ENCODE measurements at regions not wholly inside any gene's neighbourhood (a gene's known extent, or its start where the extent isn't known, plus 50 kb on each side); places are given as distances from the start of the nearest gene placed in this dataset.

DNA sequence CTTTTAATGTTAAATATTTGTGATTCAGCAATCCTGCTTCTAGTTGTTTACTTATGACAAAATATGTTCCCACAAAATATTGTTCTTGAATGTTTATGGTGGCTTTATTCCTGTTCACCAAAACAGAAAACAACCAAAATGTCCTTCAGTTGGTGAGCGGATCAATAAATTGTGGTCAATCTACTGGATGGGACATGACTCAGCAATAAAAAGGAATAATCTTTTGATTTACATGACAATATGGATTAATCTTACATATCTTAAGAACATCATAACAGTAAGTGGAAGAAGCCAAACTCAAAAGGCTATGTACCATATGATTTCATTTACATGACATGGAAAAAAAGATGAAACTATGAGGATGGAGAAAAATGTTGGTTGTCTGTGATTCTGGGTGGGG lies 691.3 kb upstream of the GHITM start:
- DNase-seq (ENCODE audit: extremely low spot score): no peak
- TF ChIP-seq, protein P1, sequence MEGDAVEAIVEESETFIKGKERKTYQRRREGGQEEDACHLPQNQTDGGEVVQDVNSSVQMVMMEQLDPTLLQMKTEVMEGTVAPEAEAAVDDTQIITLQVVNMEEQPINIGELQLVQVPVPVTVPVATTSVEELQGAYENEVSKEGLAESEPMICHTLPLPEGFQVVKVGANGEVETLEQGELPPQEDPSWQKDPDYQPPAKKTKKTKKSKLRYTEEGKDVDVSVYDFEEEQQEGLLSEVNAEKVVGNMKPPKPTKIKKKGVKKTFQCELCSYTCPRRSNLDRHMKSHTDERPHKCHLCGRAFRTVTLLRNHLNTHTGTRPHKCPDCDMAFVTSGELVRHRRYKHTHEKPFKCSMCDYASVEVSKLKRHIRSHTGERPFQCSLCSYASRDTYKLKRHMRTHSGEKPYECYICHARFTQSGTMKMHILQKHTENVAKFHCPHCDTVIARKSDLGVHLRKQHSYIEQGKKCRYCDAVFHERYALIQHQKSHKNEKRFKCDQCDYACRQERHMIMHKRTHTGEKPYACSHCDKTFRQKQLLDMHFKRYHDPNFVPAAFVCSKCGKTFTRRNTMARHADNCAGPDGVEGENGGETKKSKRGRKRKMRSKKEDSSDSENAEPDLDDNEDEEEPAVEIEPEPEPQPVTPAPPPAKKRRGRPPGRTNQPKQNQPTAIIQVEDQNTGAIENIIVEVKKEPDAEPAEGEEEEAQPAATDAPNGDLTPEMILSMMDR (IDR thresholded peaks at IDR 0.05; ENCODE audit: control extremely low read depth, extremely low read depth, low read depth, missing control alignments): no peak
- ChIA-PET POLR2A (no interaction called here), CTCF (no interaction called here)

DNA sequence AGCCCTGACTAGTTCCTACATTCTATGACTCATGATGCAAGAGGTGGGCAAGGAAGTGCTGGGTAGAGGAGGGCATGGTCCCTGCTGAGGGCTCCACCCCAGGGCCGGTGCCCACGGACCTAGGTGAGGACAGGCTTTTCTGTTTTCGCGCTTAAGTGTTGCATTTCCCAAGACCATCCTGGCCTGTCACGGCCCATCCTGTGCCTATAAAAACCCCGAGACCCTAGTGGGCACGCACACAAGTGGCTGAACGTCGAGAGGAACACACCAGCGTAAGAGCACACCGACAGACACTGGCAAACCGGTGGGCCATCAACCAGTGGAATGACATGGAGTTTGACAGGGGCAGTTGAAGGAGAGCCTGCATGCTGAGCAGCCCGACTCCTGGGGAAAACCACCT lies 680.7 kb upstream of the GHITM start:
- CTCF ChIA-PET: no interaction called here
- TF ChIP-seq, protein P1 (IDR thresholded peaks at IDR 0.05; ENCODE audit: control extremely low read depth, extremely low read depth, low read depth, missing control alignments): no peak
- DNase-seq (ENCODE audit: extremely low spot score): no peak
- POLR2A ChIA-PET: no interaction called here

DNA sequence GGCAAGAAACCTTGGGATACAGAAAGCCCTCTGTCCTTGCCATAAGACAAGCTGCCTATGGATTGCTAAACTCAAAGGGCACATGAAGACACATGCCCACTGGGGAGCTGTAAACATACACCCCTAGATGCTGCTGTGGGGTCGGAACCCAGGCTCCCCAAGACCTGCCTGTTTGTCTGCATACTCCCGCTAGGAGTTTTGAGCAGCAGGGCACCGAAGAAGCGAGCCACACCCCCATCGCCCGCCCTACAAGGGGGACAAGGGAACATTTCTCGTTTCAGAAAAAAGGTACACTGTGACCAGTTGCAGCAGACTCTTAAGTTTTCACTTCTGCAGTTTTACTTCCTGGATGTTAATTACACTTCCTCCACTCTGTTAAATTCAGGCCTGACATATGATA lies 680.2 kb upstream of the GHITM start:
- DNase-seq (ENCODE audit: extremely low spot score): no peak
- POLR2A ChIA-PET: no interaction called here
- TF ChIP-seq, protein P1 (IDR thresholded peaks at IDR 0.05; ENCODE audit: control extremely low read depth, extremely low read depth, low read depth, missing control alignments): no peak
- CTCF ChIA-PET: no interaction called here

DNA sequence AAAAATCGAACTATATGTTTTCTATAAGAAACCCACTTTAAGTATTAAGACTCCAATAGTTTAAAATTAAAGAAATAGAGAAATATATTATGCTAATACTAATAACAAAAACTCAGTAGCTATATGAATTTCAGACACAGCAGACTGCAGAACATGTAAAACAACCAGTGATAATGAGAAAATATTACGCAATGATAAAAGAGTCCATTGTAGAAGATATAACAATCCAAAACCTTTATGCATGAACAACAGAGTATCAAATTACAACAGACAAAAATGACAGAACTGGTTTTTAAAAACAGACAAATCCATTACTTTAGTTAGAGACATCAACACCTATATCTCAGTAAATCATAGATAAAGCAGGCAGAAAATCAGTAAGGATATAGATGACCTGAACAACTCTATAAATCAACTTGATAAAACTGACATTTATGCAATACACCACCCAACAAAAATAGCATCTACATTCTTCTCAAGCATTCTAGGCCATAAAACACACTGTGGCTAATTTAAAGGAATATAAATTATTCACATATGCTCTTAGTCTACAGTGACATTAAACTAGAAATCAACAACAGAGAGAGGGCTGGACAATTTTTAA lies 669.5 kb upstream of the GHITM start:
- DNase-seq (ENCODE audit: extremely low spot score): no peak
- TF ChIP-seq, protein P1 (IDR thresholded peaks at IDR 0.05; ENCODE audit: control extremely low read depth, extremely low read depth, low read depth, missing control alignments): no peak
- ChIA-PET CTCF (interaction anchor here (1.0 kb wide), 1 partner anchor 11 kb away, joined by 4 read pairs; no protein-coding TSS in a partner anchor), POLR2A (no interaction called here)

DNA sequence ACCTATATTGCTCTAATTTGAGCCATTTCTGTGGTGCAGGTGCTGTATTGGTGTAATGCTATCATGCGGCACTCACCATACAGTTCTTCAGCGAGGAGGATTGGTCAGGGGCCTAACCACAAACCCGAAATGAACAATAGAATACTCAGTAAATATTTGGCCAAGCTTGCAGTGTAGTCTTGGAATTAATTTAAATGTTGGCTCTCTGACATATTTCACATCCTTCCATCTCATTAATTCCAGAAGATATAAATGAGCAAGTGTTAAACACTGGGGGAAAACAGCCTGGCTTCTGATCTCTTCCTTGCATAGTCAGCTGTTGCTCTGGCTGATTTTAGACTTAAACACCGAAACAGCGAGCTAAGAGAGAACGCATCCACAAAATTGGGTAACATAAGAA lies 663.1 kb upstream of the GHITM start:
- TF ChIP-seq, protein P1 (IDR thresholded peaks at IDR 0.05; ENCODE audit: control extremely low read depth, extremely low read depth, low read depth, missing control alignments): no peak
- ChIA-PET CTCF (interaction anchor here (0.6 kb wide), 1 partner anchor 830 kb away, joined by 3 read pairs; no protein-coding TSS in a partner anchor), POLR2A (no interaction called here)
- DNase-seq (ENCODE audit: extremely low spot score): no peak

DNA sequence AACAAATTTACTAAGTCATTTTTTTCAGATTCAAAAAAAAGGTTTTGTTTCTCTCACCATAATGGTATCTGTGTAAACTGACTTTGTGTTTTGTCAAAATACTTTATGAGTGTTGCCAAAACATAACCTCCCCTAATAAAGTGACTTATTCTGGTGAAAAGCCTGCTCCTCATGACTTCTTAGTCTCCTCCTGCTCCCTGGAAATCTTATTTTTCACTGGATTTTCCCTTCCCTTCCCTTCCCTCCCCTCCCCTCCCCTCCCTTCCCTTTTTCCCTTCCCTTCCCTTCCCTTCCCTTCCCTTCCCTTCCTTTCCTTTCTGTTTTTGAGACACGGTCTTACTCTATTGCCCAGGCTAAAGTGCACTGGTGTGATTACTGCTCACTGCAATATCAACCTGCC lies 650.1 kb upstream of the GHITM start:
- no peak for DNase-seq (ENCODE audit: extremely low spot score)
- POLR2A ChIA-PET: no interaction called here
- CTCF ChIA-PET: no interaction called here
- TF ChIP-seq, protein P1 (IDR thresholded peaks at IDR 0.05; ENCODE audit: control extremely low read depth, extremely low read depth, low read depth, missing control alignments): no peak

Data from GM10248 (cell line).